K562 (cell line): ENCODE measurements at regions not wholly inside any gene's neighbourhood (a gene's known extent, or its start where the extent isn't known, plus 50 kb on each side); places are given as distances from the start of the nearest gene placed in this dataset.

Source experiments
- ATAC-seq: fragments of 200-7000 bp; cut with Tn5 transposase; 3 replicates; pipeline ENCODE4 v1.9.1; 2020; ENCODE audit warnings: moderate library complexity
- BruUV-seq: library from RNA; stranded (reverse); fragments of 400-500 nt; replicated peaks from 2 replicates; lab custom pipeline; 2021; lab: Mats Ljungman, UMichigan
- CTCF ChIA-PET: fragments of 300-600 bp; formaldehyde crosslinking; extraction: SDS; loops from one replicate; lab custom pipeline; 2021; ENCODE audit warnings: low intra/inter-chr PET ratio; lab: Yijun Ruan, JAX
- POLR2A ChIA-PET: fragments of 300-600, 350-650 bp; sonication (Branson Sonifier 250); formaldehyde crosslinking; extraction: SDS; loops from one replicate; lab custom pipeline; 2021; ENCODE audit warnings: antibody characterized with exemption, inconsistent platforms; lab: Yijun Ruan, JAX
- DNase-seq, 4 experiments: peaks; one replicate each; pipeline versions ENCODE4 v3.0.0 to v3.0.0-alpha.2; 2011 to 2018; ENCODE audit warnings: low spot score in 3 of 4, mixed read lengths in 3 of 4; ENCODE audit errors: extremely low read depth in 1 of 4
- FAIRE-seq: peaks from 2 replicates; lab custom pipeline; 2011; peaks lifted over from hg19 to GRCh38; lab: Jason Lieb, UNC
- H2AFZ ChIP-seq: 2 replicates; pipeline ENCODE4 v1.6.0; 2011; ENCODE audit warnings: low read depth, low read length, control low read depth, inconsistent platforms
- H3K27ac ChIP-seq: fragments of 200-600 bp; 3 replicates; pipeline ENCODE4 v1.8.0; 2011; ENCODE audit warnings: low read depth, mild to moderate bottlenecking, control low read depth, inconsistent platforms, low read length, moderate library complexity, mixed read lengths; ENCODE audit errors: extremely low read depth
- H3K27me3 ChIP-seq, 2 experiments: fragments of 300-600 bp in 1 of 2; 2 replicates in 1 of 2; 3 replicates in 1 of 2; pipeline versions ENCODE4 v1.6.0 to v1.8.0; 2011; ENCODE audit warnings: inconsistent platforms in 2 of 2, low read length in 2 of 2, mild to moderate bottlenecking in 1 of 2, mixed read lengths in 1 of 2, moderate library complexity in 1 of 2; ENCODE audit not compliant: control insufficient read depth in 2 of 2, insufficient read depth in 2 of 2
- H3K36me3 ChIP-seq: fragments of 300-600 bp; 3 replicates; pipeline ENCODE4 v1.8.0; 2011; ENCODE audit warnings: mild to moderate bottlenecking, low read length, inconsistent platforms; ENCODE audit not compliant: control insufficient read depth, insufficient read depth
- H3K4me1 ChIP-seq, 2 experiments: fragments of 200-600 bp in 1 of 2; replicated peaks in 1 of 2; 2 replicates in 1 of 2; 3 replicates in 1 of 2; pipeline versions ENCODE4 v1.5.1 to v1.8.0; 2011; ENCODE audit warnings: inconsistent platforms in 2 of 2, low read length in 2 of 2, mild to moderate bottlenecking in 1 of 2, mixed read lengths in 1 of 2, moderate library complexity in 1 of 2; ENCODE audit not compliant: control insufficient read depth in 2 of 2, insufficient read depth in 2 of 2
- H3K4me2 ChIP-seq: 2 replicates; pipeline ENCODE4 v1.6.1; 2011; ENCODE audit warnings: low read length, control low read depth, inconsistent platforms, mixed read lengths; ENCODE audit not compliant: insufficient read depth
- H3K4me3 ChIP-seq: fragments of 200-600 bp; sonication (generic), shearing (Covaris generic); 2 replicates; pipeline ENCODE4 v1.5.1; 2016; ENCODE audit warnings: control low read depth, inconsistent platforms
- H3K79me2 ChIP-seq: fragments of 200-600 bp; 3 replicates; pipeline ENCODE4 v1.8.0; 2011; ENCODE audit warnings: low read length, inconsistent platforms; ENCODE audit not compliant: control insufficient read depth, insufficient read depth
- H3K9ac ChIP-seq, 2 experiments: 2 replicates each; pipeline versions ENCODE4 v1.6.0 to v1.6.1; 2011; ENCODE audit warnings: low read depth in 2 of 2, low read length in 2 of 2, control low read depth in 1 of 2, inconsistent platforms in 1 of 2, mild to moderate bottlenecking in 1 of 2, mixed read lengths in 1 of 2; ENCODE audit not compliant: insufficient read depth in 1 of 2
- H3K9me1 ChIP-seq: one replicate; pipeline ENCODE4 v1.6.0; 2011; ENCODE audit warnings: inconsistent platforms, mild to moderate bottlenecking, low read length, moderate library complexity; ENCODE audit not compliant: control insufficient read depth, insufficient read depth
- H3K9me3 ChIP-seq: replicated peaks from 2 replicates; pipeline ENCODE4 v1.5.1; 2011; ENCODE audit warnings: low read depth, low read length, inconsistent platforms; ENCODE audit not compliant: control insufficient read depth, insufficient read depth
- H4K20me1 ChIP-seq: replicated peaks from 2 replicates; pipeline ENCODE4 v1.6.1; 2011; ENCODE audit warnings: low read length, inconsistent platforms, mixed read lengths; ENCODE audit not compliant: control insufficient read depth, insufficient read depth
- C11orf30 ChIP-seq: fragments of 450-650 bp; IDR thresholded peaks from 2 replicates; pipeline ENCODE4 v1.6.1; 2016; ENCODE audit warnings: low read depth, mild to moderate bottlenecking
- CBX5 ChIP-seq: IDR thresholded peaks from 2 replicates; pipeline ENCODE4 v1.6.1; 2014; ENCODE audit warnings: low read depth, borderline replicate concordance
- CREM ChIP-seq: IDR thresholded peaks from 2 replicates; pipeline ENCODE4 v1.6.1; 2014; ENCODE audit warnings: antibody characterized with exemption, low read depth
- ERF ChIP-seq: fragments of 450-650 bp; formaldehyde crosslinking; IDR thresholded peaks from 2 replicates; pipeline ENCODE4 v1.4.0; 2020; ENCODE audit warnings: mild to moderate bottlenecking, mixed read lengths
- FOXK2 ChIP-seq, 2 experiments: fragments of 450-650 bp; IDR thresholded peaks in 1 of 2; conservative IDR thresholded peaks in 1 of 2; 2 replicates each; pipeline ENCODE4 v1.6.1; 2016; ENCODE audit warnings: low read depth in 2 of 2, mild to moderate bottlenecking in 1 of 2
- HMG20A ChIP-seq: fragments of 450-650 bp; formaldehyde crosslinking; conservative IDR thresholded peaks from 2 replicates; pipeline ENCODE4 v1.4.0; 2020; ENCODE audit warnings: mild to moderate bottlenecking, mixed read lengths
- HNRNPUL1 ChIP-seq: fragments of 200-400 bp; formaldehyde crosslinking; IDR thresholded peaks from 2 replicates; pipeline ENCODE4 v1.6.1; 2017; ENCODE audit warnings: low read length
- MAFG ChIP-seq: fragments of 450-650 bp; conservative IDR thresholded peaks from 2 replicates; pipeline ENCODE4 v1.6.1; 2016; ENCODE audit warnings: missing genetic modification characterization, missing compliant biosample characterization
- RB1 ChIP-seq: fragments of 450-650 bp; IDR thresholded peaks from 2 replicates; pipeline ENCODE4 v1.6.1; 2017; ENCODE audit warnings: low read depth, mild to moderate bottlenecking
- RBM39 ChIP-seq: fragments of 200-400 bp; formaldehyde crosslinking; optimal IDR thresholded peaks from 2 replicates; pipeline ENCODE3; 2018; ENCODE audit warnings: low read depth, low read length
- SMARCC2 ChIP-seq: fragments of 450-650 bp; IDR thresholded peaks from 2 replicates; pipeline ENCODE4 v1.6.1; 2017; ENCODE audit warnings: antibody characterized with exemption, moderate library complexity, mild to moderate bottlenecking, low read depth
- ZNF316 ChIP-seq: fragments of 450-650 bp; IDR thresholded peaks from 2 replicates; pipeline ENCODE4 v1.6.1; 2016
- WGBS: fragments of 100-300 bp; shearing (Covaris generic); methylation state at CpG from one replicate; pipeline ENCODE4 v1.1.6; 2016; ENCODE audit warnings: low coverage, mixed read lengths; ENCODE audit not compliant: insufficient coverage; ENCODE audit errors: missing lambda C conversion rate; 5-methylcytosine and 5-hydroxymethylcytosine counted together
- in situ Hi-C: fragments of 300-500 bp; cut with MboI; formaldehyde crosslinking; loops from 4 replicates; pipeline ENCODE4 v1.15.0; 2018; ENCODE audit warnings: inconsistent platforms, mixed read lengths
- intact Hi-C: fragments of 100-400 bp; cut with micrococcal nuclease; formaldehyde crosslinking; loops from 2 replicates; pipeline ENCODE4 v1.14.2; 2022
- TF ChIP-seq, protein P1 (sequence below): fragments of 450-650 bp; formaldehyde crosslinking; IDR thresholded peaks from 2 replicates; pipeline ENCODE4 v1.4.0; 2022; ENCODE audit warnings: missing genetic modification characterization

DNA sequence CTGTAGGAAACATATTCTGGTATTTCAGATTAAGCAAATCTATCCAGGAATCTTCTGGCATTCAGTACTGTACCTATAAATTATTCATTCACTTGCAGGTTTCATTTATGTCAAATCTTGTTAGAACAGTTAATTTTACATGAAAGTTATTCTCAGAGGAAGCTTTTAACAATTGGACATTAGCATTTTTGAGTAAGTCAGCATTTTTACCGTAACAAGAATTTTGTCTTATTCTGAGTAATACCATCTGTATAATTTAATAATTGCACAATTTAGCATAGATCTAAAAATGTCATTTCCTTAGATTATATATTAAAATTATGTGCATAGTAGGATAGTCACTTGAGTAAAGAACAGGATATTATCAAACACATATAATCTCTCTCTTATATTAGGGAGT, 764.8 kb upstream of the LRFN5 start:
- Histone ChIP-seq H3K9ac (no peak overlapping the region), H3K9me1 (no peaks in the 10 kb centered on the region), H4K20me1 (no peaks in the 10 kb centered on the region), H3K79me2 (no peaks in the 10 kb centered on the region), H3K36me3 (no peaks in the 10 kb centered on the region), H2AFZ (no peak overlapping the region), H3K4me3 (no peak overlapping the region), H3K4me1 (no peaks in the 10 kb centered on the region), H3K9me3 (no peaks in the 10 kb centered on the region), H3K27ac (no peak overlapping the region), H3K4me2 (no peak overlapping the region), H3K27me3 (no peaks in the 10 kb centered on the region)
- ATAC-seq (no peak), DNase-seq (no peak), FAIRE-seq (no peak)
- TF ChIP-seq MAFG (tag) (0 out of 2 replicates have a peak, but pooled peaks have one; percentile 8), C11orf30 (0 out of 2 replicates have a peak, but pooled peaks have one; percentile 5), FOXK2 (conservative IDR thresholded peaks at IDR 0.05 in 1 of 2, IDR thresholded peaks at IDR 0.05 in 1 of 2; ENCODE audit: low read depth in 2 of 2) (no peak), HNRNPUL1 (no peak), RBM39 (no peak), ZNF316 (peak; percentile 35; the same call in 1 of the 2 replicates)
- no TSS peak for BruUV-seq
- intact Hi-C loops, result no loop called here
- WGBS, result 8% methylated on average over 1 of the region's 1 CpG
- ChIA-PET CTCF (no interaction called here), POLR2A (no interaction called here)
- in situ Hi-C loops, result no loop called here

DNA sequence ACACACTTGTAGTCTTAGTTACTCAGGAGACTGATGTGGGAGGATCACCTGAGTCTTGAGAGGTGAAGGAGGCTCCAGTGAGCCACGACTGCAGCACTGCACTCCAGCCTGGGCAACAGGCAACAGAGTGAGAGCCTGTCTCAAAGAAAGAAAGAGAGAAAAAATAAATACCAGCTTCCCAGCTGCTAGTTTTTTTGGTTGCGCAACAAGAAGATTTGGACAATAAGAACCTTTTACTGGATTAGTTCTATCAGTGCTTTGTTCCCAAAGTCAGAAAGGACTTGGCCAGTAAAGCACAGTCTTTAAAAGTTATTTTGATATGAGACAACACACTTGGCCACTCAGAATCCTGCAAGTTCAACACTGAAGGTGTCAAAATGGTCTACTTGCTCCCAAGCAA, 768.1 kb upstream of the LRFN5 start:
- H3K27ac ChIP-seq, result no peak overlapping the region
- H4K20me1 ChIP-seq, result no peaks in the 10 kb centered on the region
- H3K4me2 ChIP-seq, result no peak overlapping the region
- no peak overlapping the region for H3K4me3 ChIP-seq
- H3K27me3 ChIP-seq, result no peaks in the 10 kb centered on the region
- intact Hi-C loops (no loop called here), in situ Hi-C loops (no loop called here)
- no peak for TF ChIP-seq CREM
- TF ChIP-seq HMG20A (CRISPR knock-in tag), result no peak
- TF ChIP-seq ERF (CRISPR knock-in tag), result no peak
- no peak for TF ChIP-seq SMARCC2
- TF ChIP-seq RB1, result no peak
- TF ChIP-seq, protein P1, sequence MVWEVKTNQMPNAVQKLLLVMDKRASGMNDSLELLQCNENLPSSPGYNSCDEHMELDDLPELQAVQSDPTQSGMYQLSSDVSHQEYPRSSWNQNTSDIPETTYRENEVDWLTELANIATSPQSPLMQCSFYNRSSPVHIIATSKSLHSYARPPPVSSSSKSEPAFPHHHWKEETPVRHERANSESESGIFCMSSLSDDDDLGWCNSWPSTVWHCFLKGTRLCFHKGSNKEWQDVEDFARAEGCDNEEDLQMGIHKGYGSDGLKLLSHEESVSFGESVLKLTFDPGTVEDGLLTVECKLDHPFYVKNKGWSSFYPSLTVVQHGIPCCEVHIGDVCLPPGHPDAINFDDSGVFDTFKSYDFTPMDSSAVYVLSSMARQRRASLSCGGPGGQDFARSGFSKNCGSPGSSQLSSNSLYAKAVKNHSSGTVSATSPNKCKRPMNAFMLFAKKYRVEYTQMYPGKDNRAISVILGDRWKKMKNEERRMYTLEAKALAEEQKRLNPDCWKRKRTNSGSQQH (CRISPR knock-in tag), result no peak
- no peak for TF ChIP-seq CBX5
- ChIA-PET POLR2A (no interaction called here), CTCF (no interaction called here)
- ATAC-seq (no peak), FAIRE-seq (no peak), DNase-seq (no peak)
- H3K36me3 ChIP-seq, result no peaks in the 10 kb centered on the region
- no peak overlapping the region for H2AFZ ChIP-seq
- no TSS peak for BruUV-seq
- H3K9me3 ChIP-seq, result no peaks in the 10 kb centered on the region
- H3K79me2 ChIP-seq, result no peaks in the 10 kb centered on the region
- no peaks in the 10 kb centered on the region for H3K4me1 ChIP-seq
- no peaks in the 10 kb centered on the region for H3K9me1 ChIP-seq
- WGBS, result 9% methylated on average over 1 of the region's 2 CpGs
- no peak overlapping the region for H3K9ac ChIP-seq
